HT1080 (cell line): ENCODE measurements at regions not wholly inside any gene's neighbourhood (a gene's known extent, or its start where the extent isn't known, plus 50 kb on each side); places are given as distances from the start of the nearest gene placed in this dataset.
"Not testable (repeated sequence)": the region's sequence is repeated elsewhere in the genome, so short reads cannot be mapped to it uniquely, and the experiment has no call there.

ENCODE experiments used
- DNase-seq: peaks from one replicate; pipeline ENCODE4 v3.0.0-alpha.2; 2015; ENCODE audit warnings: low read depth

DNA sequence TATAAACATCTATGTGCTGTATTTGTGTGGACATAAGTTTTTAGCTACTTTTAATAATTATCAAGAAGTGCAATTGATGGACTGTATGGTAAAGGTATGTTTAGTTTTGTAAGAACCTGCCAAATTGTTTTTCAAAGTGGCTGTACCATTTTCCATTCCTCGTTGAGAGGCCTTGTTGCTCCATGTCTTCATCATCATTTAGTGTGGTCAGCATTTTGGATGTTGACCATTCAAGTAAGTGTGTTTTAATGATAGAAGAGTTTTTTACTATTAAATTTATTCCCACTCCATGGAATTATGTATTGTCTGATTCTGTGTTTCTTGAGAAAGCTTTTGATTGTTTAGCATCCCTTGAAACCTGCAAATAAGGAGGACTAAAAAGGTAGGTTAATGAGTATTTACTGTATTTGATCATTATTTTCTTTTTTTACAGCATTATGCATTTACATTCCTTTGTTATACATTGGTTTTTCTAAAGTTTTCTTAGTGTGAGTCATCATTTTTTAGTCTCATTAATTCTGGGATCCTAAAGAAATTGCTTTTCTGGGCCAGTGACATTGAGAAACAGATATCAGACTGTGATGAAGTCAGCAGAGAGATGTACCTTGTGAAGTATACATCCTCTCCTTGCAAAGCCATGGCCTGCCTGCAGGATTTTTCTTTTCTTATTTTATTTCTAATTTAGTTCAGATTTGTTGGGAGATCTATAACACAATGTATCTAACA, 312.8 kb upstream of the PTCHD4 start:
- no peak for DNase-seq

DNA sequence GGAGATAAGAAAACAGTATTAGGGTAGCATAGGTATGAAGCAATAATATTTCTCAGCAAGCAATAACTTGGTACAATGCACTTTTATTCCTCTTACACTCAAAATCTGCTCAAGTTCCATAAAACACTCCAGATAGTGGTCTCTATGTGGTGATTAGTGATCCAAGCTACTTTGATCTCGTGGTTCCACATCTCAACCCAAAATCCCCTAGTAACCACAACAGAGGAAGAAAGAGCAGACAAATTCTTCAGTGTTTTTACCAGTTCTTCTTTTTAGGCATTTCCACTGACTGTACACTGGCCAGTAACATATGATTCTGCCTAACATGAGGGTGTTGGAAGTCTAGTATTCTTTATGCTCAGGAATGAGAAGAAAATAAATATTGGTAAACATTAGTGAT, 309.0 kb upstream of the PTCHD4 start:
- no peak for DNase-seq

DNA sequence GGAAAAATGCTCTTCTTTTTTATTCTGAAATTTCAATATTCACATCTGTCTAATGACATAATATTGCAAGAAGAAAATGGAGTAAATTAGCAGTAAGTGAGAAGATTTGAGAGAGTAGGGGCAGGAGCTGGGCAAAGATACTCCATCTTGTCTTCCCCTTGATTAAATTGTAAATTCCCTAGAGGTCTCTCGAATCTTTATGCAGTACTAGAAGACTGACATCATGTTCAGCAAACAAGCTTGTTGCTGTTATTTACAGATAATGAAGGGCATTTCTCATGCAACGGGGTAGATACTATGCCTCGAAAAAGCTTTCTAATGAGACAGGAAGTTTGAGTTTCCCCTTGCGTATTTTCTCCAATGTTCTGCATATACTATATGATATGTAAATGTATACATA, 306.9 kb upstream of the PTCHD4 start:
- DNase-seq, result no peak

DNA sequence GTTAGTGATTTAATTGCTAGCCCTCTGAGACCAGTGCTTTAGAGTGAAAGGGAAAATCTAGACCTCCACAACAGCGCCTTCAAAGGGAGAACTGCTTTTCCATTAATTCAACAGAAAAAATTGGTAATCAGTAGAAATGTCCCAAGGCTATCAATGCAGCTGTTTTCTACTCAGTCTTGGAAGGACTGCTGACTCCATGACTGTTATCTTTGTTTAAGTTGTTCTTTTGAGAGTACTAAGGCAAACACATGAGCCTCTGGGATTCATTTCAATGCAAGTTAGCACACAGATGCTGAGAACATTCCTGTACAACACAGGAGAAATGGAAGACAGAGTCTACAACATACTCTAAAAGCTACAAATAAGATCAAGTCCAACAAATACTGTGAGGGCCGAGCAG, 301.7 kb upstream of the PTCHD4 start:
- no peak for DNase-seq

DNA sequence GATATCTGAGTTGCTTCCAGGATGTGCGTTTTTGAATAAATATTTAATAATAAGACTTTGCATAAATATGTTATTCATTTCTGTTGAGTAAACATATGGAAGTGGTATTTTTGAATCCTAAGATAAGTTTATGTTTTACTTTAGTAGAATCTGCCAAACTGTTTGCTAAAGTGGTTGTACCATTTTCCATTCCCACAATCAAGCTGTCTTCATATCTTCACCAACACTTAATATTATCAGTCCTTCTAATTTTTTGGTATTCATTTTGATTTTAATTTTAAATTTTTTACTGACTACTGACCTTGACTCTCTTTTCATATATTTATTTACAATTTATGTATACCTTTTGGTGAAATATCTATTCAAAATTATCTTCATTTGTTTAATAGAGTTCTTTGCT, 293.9 kb upstream of the PTCHD4 start:
- DNase-seq, result no peak

DNA sequence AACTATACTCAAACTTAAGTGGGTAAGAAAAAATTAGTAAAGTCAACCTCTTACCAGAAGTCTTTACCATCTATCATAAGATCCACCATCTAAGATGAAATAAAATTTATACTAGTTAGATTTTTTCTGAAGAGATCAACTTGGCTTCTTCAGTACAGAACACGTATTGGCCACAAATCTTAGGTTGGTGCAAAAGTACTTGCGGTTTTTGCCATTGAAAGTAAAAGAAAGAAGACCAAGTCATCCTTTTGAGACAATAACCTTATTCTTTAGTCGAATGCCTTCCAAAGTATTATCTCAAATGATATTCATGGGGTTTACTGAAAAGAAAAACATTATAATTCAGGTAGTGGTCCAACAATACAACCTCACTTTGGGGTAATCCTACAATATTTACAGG, 292.6 kb upstream of the PTCHD4 start:
- DNase-seq, result no peak

DNA sequence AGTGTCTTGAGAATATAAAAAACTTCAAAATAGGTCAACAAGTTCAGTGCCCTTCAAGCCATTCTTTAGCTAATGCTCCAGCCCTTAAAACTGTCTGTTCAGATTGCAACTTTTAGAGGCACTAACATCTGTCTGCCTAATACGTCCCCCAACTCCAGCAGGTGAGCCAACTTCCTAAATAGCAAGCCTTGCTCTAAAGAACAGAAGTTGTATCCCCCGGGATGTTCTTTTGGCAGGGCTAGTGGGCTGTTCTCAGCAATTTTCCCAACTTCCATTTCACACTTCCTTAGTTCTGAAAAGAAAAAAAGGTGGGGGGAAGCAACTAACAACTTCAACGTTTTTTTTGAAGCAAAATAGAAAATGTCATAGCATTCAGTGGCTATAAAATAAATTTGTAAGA, 290.0 kb upstream of the PTCHD4 start:
- no peak for DNase-seq

DNA sequence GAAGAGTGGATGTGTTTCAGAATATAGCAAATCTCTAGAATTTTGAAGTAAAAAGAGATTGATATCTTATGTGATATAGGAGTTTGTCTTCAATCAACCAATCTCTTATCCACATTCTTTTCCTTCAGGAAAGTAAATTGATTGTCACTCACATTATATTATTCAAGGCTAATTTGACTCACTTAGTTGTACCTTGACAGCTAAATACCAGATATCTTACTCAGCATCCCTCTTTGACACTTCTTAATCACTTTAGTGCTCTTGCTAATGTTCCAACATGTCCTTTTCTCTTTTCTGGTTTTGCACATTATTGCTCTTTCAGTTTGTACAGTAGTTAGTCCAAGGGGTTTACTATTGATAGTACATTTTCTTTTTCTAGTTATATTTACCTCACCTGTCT, 286.9 kb upstream of the PTCHD4 start:
- no peak for DNase-seq

DNA sequence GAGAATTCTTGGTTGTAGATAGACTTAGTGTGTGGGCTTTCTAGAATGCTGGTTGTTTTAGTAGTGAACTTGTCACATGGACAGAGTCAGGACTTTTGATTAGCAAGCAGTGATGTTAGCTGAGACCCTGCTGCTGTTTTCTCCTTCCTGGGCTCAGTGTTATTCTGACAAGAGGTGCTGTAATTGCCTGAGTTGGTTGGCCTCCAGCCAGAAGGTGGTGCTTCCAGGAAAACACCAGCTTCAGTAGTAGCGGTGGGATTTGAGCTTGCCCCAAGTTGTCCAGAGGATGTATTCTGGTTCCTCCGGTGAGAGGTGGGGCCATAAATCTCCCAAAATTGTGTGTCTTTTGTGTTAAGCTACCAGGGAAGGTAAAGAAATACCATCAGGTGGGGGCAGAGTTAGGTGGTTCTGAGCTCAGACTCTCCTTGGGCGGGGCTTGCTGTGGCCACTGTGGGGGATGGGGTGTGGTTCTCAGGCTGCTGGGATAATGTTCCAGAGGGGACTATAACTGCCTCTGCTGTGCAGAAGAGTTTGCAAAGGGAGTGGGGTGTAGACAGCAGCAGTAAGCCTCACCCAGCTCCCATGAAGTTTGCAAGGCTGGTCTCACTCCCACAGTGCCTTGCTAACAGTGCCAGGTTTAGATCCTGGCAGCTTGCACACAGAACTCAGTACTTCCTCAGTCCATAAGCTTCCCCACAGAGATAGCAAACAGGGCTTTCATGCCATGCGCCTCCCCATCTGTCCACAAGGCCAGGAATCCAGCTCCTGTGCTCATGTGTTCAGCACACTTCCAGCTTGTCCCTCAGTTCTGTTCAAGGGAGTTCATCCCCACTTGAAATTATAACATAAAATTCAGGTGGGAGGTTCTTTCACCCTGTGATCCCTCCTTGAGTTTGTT, 278.4 kb upstream of the PTCHD4 start:
- no peak for DNase-seq

DNA sequence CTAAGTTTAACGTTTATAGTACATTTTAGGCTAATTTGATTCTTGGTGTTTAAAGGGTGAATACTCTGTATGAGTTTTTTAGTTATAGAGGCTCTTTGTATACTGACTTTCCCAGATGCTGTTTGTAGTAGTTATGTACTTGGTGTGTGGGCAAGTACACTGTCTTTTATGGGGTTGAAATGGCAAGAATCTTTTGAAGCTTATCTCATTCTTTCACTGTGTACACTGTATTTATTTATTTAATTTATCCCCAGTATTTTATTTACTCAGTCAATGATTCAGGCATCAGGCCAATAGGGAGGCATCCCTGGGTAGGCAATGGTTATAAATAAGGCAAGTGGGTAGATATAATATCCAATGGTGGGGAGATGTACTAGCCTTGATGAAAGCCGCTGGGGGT, 277.0 kb upstream of the PTCHD4 start:
- no peak for DNase-seq

DNA sequence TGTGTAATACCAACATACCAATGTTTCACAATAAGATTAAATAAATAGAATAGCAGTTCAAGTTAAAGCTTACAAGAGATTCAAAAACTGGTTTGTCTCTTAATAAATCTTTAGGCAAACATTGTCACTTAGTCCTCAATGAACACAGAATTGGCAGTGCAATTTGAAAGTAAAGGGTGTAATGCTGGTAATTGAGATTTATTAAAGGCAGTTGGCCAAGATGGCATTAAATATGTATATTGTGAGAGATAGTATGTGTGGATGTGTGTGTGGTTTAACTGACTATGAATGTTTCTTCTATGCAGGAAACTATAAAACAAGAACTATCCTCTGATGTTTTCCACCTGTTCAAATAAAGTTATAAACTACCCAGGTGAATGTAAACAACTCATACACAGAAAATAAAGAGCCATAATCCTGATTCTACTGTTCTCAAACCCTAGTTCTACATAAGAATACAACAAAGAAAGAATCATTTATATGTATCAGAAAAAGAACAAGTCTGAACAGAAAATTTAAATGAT, 267.9 kb upstream of the PTCHD4 start:
- DNase-seq, result no peak

DNA sequence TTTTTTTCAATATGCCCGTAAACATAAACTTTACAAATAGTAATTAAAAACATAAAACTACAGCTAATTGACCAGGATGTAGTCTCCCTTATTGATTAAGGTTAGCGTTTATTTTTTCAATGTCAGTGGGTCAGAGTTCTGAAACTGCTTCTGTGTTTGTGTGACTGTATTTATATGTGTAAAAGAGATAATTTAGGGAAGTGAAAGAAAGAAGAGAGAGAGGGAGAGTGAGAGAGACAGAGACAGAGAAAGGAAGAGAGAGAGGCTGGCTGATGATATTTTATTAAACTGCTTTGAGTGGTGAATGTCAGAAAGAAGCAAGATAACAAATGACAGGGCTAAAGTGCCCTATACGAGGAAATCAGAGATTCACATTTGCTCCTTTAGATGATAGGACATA, 266.1 kb upstream of the PTCHD4 start:
- DNase-seq, result no peak

DNA sequence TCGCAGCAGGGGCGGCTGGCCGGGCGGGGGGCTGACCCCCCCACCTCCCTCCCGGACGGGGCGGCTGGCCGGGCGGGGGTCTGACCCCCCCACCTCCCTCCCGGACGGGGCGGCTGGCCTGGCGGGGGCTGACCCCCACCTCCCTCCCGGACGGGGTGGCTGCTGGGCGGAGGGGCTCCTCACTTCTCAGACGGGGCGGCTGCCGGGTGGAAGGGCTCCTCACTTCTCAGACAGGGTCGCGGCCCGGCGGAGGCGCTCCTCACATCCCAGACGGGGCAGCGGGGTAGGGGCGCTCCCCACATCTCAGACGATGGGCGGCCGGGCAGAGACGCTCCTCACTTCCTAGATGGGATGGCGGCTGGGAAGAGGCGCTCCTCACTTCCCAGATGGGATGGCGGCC, 260.2 kb upstream of the PTCHD4 start:
- DNase-seq, result not testable (repeated sequence)

DNA sequence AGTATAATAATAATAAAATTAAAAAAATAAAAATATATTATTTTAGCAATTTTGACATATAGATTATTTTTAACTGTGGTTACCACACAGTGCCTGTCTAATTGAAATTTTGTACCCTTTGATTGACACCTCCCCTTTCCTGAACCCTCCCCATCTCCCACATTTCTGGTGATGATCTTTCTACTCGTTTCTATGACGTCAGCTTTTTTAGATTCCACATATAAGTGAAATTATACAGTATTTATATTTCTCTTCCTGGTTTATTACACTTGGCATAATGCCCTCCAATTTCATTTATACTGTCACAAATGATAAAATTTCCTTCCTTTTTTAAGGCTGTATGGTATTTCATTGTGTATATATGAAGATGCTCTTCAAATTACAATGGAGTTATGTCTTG, 258.1 kb upstream of the PTCHD4 start:
- DNase-seq, result no peak

DNA sequence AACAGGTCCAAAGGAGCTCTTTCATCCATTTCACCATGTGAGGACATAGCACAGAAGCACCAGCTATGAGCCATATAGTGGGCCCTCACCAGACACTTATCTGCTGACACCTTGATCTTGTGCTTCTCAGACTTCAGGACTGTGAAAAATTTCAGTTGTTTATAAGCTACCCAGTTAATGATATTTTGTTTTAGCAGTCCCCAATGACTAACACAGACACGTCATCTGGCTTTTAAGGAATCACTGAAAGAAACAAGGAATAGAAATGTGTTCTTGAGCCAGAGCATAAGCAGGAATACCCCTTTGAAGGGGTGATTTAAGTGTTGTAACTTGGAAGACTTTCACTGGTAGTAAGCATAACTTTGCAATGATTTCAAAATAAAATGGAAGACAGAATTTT, 214.7 kb upstream of the PTCHD4 start:
- DNase-seq, result no peak

DNA sequence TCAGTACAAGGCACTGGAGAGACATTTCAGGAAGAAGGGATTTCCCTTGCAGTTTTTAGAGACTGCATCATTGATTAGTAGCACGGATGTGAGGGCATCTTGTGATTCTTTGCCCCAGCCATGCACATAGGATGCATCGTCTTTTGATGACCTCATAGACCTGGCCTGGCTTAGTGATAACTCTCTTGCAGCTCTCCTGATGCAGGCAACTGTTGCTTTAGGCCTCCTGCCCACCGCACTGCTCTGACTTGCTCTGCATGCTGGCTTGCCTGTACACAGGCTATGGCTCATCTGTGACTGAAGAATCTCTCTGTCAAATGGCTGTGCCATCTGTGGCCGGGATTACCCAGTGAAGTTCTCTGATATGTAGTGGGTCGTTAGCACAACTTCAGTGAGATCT, 207.7 kb upstream of the PTCHD4 start:
- DNase-seq, result no peak

DNA sequence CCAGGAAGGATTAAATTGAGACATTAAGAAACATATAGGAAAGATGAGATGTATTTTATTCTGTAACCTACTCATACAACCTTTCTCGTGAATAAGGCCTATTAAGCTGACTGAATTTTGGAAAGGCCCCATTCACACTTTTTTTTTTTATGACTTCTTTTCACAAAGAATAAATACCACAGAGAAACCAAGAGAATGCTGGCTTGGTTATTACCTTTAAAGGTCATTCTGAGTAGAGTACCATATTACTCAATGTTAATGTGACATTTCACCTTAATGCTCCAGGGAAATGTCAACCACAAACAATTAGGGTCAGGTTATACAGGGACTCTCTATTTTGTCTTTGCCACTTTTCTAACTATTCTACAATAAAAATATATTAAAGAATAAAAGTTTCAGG, 204.9 kb upstream of the PTCHD4 start:
- no peak for DNase-seq

DNA sequence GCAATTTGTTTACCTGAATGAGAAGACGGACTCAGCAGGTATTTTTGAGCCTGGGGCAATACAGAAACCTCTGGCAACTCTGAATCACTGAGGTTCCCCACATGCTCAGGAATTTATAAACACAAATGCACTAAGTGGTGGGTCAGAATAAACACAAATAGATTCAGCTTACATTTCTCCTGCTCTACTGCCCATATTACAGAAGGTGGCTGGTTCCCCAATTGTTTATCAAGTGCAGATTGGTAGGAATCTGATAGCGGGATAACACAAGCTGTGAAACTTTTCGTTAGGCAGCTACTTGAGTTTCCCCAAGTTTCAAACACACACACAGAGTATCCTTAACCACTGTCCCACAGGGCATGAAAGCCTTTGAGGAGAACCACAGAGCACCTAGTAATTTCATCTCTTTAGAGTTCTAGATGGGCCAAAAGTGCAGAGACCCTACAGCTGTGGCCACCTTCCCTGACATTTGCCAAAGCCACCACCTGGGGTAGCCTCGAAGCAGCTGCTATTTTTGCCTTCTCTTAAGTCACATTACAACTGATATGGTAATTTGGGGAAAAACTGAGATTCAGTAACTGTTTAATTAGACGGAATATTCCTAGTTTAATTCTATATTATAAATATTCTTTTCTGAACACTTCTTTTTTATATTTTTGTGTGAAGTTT, 204.2 kb upstream of the PTCHD4 start:
- no peak for DNase-seq

DNA sequence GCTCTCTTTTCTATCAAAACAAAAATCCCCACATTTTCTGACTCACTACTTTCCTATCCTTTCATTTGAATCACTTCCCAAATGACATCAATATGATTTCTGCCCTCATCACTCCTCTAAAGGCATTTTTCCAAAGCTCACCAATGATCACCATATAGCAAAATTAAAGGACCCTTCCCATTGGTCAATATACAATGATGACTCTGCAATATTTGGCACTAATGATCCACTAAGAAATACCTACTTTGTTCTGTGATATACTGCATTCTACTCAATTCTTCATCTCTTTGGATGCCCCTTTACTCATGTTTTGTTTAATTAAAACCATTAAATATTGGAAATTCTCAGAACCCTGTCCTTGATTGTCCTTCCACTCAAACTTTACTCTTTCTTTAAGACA, 200.3 kb upstream of the PTCHD4 start:
- no peak for DNase-seq

DNA sequence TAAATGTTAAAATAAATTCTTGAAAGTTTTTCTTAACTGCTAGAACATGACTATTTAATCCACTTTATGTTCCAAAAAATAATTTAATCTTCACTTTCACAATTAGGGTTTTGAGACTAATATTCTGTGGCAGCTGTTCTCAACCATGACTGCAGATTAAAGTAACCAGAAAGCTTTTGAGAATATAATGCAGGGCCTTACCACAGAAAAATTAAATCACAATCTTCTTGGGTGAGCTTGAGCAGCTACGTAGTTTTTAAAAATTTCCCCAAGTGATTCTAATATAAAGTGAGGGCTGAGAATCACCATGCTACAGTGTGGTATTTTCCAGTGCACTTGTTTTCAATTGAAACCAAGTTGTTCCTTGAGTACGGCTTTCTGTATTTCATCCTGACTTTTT, 196.6 kb upstream of the PTCHD4 start:
- no peak for DNase-seq

DNA sequence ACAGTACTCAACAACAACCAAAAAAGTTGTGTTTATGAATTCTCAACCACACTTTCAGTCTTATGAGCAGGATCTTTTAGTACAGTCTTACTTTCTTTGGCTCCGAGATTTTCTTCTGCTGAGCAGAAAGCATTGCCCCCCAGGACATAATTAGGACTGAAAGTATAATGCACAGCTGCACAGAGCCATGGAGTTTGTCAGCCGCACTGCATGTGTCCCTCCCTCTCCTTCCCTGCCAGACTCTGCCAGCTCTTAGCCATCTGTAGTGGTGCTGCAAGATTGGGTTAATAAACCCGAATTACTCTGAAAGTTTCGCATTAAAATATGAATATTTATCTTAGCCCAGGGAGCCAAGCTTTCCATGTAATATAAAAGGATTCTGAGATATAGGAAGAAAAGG, 179.6 kb upstream of the PTCHD4 start:
- DNase-seq, result no peak

DNA sequence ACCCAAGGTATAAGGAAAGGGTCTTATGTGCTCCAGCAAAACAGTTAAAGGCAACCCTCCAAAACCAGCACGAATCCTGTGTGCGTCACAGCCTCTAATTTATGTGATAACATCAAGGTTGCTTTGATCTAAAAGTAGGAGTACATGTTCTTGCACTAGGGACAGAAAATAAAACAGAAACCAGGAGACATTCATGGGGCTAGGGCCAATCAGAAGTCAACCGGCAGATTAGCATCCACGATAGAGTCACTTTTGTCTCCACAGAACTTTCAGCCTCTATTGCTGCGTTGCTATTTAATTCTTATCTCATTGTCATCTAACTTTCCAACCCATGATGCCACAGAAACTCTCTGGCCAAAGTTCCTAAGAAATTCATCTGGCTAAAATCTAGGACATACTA, 178.8 kb upstream of the PTCHD4 start:
- DNase-seq, result no peak
